GM21367 (cell line): ENCODE measurements at regions not wholly inside any gene's neighbourhood (a gene's known extent, or its start where the extent isn't known, plus 50 kb on each side); places are given as distances from the start of the nearest gene placed in this dataset.
"Not testable (repeated sequence)": the region's sequence is repeated elsewhere in the genome, so short reads cannot be mapped to it uniquely, and the experiment has no call there.

Experiments used
- ATAC-seq: cut with Tn5 transposase; IDR thresholded peaks from one replicate; pipeline ENCODE4 v1.9.1; 2021; ENCODE audit not compliant: unreplicated experiment

- not testable (repeated sequence) for ATAC-seq
Observed at GRCh38 chr5:62243046-62243445, 63.0 kb upstream of the KIF2A start.

- ATAC-seq, result not testable (repeated sequence)
Observed at GRCh38 chr5:62248192-62248591, 57.8 kb upstream of the KIF2A start.

DNA sequence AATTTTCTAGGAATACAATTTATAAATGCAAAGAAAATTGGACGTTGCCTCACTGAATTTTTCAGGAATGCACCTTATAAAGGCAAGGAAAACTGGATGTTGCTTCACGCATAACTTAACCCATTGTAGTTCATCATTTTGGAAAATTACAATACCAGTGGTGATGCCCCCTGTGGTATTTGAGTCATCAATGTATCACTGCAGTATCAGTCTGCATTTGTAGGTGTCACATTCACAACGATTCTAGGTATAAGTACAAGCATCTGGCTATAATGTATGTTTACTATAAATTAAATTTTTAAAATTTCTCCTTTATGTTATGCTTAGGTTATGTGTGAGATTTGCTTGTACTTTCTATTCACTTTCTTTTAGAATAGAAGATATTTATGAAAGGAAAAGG, 55.9 kb upstream of the KIF2A start:
- not testable (repeated sequence) for ATAC-seq

GRCh38 chr5:62250919-62251318, 55.1 kb upstream of the KIF2A start:
- ATAC-seq, result not testable (repeated sequence)

- not testable (repeated sequence) for ATAC-seq
Observed at GRCh38 chr5:62252519-62252918, 53.5 kb upstream of the KIF2A start.

DNA sequence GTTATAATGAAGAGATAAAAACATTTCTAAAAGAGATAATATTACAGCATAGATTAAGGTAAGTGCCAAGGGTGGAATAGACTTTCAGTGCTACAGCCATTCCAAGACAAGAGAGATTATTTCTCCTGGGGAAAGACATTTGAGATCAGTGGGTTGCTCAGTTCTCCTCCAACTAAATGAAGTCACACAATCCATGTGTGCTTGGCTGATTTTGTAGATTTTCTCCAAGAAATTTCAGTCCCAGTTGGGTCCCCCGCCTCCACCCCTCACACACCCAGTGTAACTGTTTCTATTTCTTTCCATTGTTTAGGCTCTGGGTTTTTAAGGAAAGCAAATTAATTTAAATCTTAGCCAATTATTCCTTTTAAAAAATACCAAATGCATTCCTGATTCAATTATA, 50.5 kb upstream of the KIF2A start:
- ATAC-seq, result not testable (repeated sequence)

DNA sequence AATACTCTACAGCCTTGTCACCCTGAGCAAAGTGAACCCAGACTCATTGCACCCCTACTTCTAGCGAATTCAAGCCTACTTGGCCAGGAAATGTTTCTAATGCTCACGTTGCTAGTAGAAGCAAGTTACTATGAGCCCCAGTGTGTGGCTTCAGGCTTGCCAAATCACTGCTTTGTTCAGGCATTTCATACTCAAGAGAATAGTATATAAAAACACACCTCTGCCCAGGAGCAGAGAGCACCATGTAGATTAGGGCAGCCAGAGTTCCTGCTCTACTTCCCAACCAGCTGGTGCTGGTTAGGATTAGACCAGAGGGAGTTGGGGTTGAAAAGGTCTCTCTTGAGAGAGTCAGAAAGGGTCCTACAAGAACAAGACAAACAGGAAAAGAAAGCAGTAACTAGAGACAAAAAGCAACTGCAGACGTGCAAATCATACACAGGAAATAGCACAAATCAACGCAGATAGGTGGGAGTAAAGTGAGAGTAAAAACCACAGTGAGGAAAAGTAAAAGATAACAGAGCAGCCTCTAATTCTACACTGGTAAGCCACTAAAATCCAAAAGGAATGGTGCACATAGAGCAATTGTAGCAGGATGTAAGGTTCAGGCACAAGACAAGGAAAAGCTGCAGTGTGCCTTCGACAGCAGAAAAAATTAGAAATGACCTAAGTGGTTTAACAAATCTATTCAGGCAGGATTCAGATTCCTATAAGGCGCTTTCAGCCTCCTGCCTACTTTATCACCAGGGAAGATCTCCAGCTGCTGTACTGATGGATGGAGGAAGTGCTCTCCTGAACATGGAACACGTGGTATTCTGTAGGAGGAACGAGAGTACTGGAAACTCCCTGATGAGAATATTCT, 49.6 kb upstream of the KIF2A start:
- ATAC-seq, result peak; percentile 70
